ENCODE measurements at regions not wholly inside any gene's neighbourhood (a gene's known extent, or its start where the extent isn't known, plus 50 kb on each side); places are given as distances from the start of the nearest gene placed in this dataset.

DNA sequence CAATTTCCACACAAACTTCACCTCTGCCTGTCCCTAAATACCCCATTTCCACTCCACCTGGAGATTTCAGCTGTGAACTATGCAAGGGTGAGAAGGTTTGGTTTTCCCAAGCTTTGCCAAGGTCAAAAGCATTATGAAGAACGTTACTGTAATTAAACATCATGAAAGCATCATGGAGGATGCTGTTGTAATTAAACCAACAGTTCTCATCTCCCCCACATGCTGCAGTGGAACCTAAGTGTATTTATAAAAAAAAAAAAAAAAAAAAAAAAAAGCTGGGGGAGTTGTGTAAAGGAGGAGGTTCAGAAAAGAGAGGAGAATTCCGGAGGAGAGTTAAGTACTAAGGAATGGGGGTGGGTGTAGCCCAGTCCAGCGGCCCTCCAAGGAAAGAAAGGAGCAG is 474.9 kb upstream of the JARID2 start:
- no peaks in the 10 kb centered on the region; the same call in 1 of the 2 replicates for H3K27me3 Mint-ChIP-seq (ENCODE audit: low read depth)
- H3K27ac Mint-ChIP-seq, result no peak overlapping the region
- peaks cover 16% of the 10 kb centered on the region for H3K9me3 Mint-ChIP-seq

More for the DNA sequence above, 474.9 kb upstream of the JARID2 start:
- ATAC-seq (no peak), DNase-seq (ENCODE audit: low spot score) (no peak)
- TF ChIP-seq NR1H2 (CRISPR knock-in tag; IDR thresholded peaks at IDR 0.05), result no peak
- TF ChIP-seq TCF7 (CRISPR knock-in tag; IDR thresholded peaks at IDR 0.05; ENCODE audit: low read depth), result no peak
- no peak for TF ChIP-seq EMX1 (CRISPR knock-in tag; IDR thresholded peaks at IDR 0.05)
- no peak for TF ChIP-seq PRRX2 (CRISPR knock-in tag; IDR thresholded peaks at IDR 0.05)
- TF ChIP-seq SOX15 (CRISPR knock-in tag; IDR thresholded peaks at IDR 0.05), result no peak
- no peak for TF ChIP-seq NR3C1 (CRISPR knock-in tag; conservative IDR thresholded peaks at IDR 0.05; ENCODE audit: low read depth)
- TF ChIP-seq, protein P1, sequence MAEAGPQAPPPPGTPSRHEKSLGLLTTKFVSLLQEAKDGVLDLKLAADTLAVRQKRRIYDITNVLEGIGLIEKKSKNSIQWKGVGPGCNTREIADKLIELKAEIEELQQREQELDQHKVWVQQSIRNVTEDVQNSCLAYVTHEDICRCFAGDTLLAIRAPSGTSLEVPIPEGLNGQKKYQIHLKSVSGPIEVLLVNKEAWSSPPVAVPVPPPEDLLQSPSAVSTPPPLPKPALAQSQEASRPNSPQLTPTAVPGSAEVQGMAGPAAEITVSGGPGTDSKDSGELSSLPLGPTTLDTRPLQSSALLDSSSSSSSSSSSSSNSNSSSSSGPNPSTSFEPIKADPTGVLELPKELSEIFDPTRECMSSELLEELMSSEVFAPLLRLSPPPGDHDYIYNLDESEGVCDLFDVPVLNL (CRISPR knock-in tag; IDR thresholded peaks at IDR 0.05; ENCODE audit: borderline replicate concordance, low read depth), result no peak
- TF ChIP-seq FOXP1 (CRISPR knock-in tag; IDR thresholded peaks at IDR 0.05; ENCODE audit: borderline replicate concordance), result no peak
- TF ChIP-seq, protein P2, sequence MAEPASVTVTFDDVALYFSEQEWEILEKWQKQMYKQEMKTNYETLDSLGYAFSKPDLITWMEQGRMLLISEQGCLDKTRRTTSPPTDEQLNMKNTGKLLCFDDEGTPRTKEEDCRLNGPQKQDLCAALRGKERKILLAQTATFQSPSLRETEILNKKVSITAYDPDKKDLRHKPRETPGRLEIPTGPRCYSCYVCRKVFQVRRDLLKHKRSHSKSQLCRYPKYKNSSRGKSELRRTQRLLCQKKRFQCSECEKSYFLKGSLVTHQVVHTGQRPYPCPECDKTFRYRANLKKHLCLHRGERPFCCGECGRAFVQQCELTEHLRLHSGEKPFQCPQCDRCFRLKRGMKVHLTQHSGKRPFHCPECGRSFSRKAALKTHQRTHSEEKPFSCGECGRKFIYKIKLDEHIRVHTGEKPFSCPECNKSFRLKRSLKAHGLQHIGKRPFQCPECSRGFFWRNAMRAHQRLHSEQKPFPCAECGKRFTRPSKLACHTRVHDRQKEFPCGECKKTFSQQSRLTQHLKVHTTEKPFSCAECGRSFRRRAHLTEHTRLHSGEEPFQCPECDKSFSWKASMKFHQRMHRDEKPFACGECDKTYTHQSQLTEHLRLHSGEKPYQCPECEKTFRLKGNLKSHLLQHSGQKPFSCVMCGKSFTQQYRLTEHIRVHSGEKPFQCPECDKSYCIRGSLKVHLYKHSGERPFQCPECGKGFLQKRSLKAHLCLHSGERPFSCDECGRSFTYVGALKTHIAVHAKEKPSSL (CRISPR knock-in tag; conservative IDR thresholded peaks at IDR 0.05), result no peak
- TF ChIP-seq, protein P3, sequence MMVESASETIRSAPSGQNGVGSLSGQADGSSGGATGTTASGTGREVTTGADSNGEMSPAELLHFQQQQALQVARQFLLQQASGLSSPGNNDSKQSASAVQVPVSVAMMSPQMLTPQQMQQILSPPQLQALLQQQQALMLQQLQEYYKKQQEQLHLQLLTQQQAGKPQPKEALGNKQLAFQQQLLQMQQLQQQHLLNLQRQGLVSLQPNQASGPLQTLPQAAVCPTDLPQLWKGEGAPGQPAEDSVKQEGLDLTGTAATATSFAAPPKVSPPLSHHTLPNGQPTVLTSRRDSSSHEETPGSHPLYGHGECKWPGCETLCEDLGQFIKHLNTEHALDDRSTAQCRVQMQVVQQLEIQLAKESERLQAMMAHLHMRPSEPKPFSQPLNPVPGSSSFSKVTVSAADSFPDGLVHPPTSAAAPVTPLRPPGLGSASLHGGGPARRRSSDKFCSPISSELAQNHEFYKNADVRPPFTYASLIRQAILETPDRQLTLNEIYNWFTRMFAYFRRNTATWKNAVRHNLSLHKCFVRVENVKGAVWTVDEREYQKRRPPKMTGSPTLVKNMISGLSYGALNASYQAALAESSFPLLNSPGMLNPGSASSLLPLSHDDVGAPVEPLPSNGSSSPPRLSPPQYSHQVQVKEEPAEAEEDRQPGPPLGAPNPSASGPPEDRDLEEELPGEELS (CRISPR knock-in tag; IDR thresholded peaks at IDR 0.05), result no peak
- TF ChIP-seq, protein P4, sequence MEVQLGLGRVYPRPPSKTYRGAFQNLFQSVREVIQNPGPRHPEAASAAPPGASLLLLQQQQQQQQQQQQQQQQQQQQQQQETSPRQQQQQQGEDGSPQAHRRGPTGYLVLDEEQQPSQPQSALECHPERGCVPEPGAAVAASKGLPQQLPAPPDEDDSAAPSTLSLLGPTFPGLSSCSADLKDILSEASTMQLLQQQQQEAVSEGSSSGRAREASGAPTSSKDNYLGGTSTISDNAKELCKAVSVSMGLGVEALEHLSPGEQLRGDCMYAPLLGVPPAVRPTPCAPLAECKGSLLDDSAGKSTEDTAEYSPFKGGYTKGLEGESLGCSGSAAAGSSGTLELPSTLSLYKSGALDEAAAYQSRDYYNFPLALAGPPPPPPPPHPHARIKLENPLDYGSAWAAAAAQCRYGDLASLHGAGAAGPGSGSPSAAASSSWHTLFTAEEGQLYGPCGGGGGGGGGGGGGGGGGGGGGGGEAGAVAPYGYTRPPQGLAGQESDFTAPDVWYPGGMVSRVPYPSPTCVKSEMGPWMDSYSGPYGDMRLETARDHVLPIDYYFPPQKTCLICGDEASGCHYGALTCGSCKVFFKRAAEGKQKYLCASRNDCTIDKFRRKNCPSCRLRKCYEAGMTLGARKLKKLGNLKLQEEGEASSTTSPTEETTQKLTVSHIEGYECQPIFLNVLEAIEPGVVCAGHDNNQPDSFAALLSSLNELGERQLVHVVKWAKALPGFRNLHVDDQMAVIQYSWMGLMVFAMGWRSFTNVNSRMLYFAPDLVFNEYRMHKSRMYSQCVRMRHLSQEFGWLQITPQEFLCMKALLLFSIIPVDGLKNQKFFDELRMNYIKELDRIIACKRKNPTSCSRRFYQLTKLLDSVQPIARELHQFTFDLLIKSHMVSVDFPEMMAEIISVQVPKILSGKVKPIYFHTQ (CRISPR knock-in tag; IDR thresholded peaks at IDR 0.05), result no peak
- TF ChIP-seq TEAD1 (CRISPR knock-in tag; IDR thresholded peaks at IDR 0.05), result no peak
- TF ChIP-seq IRF2 (CRISPR knock-in tag; IDR thresholded peaks at IDR 0.05; ENCODE audit: borderline replicate concordance, low read depth), result no peak
- TF ChIP-seq TP53 (CRISPR knock-in tag; IDR thresholded peaks at IDR 0.05), result no peak
- TF ChIP-seq OVOL2 (CRISPR knock-in tag; IDR thresholded peaks at IDR 0.05; ENCODE audit: borderline replicate concordance), result no peak
- no peak for TF ChIP-seq ZNF396 (CRISPR knock-in tag; IDR thresholded peaks at IDR 0.05; ENCODE audit: borderline replicate concordance)
- TF ChIP-seq, protein P5, sequence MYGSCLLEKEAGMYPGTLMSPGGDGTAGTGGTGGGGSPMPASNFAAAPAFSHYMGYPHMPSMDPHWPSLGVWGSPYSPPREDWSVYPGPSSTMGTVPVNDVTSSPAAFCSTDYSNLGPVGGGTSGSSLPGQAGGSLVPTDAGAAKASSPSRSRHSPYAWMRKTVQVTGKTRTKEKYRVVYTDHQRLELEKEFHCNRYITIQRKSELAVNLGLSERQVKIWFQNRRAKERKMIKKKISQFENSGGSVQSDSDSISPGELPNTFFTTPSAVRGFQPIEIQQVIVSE (CRISPR knock-in tag; IDR thresholded peaks at IDR 0.05; ENCODE audit: borderline replicate concordance), result no peak
- TF ChIP-seq HMGA2 (CRISPR knock-in tag; IDR thresholded peaks at IDR 0.05), result no peak
- TF ChIP-seq SP1 (CRISPR knock-in tag; conservative IDR thresholded peaks at IDR 0.05), result no peak
- TF ChIP-seq, protein P6, sequence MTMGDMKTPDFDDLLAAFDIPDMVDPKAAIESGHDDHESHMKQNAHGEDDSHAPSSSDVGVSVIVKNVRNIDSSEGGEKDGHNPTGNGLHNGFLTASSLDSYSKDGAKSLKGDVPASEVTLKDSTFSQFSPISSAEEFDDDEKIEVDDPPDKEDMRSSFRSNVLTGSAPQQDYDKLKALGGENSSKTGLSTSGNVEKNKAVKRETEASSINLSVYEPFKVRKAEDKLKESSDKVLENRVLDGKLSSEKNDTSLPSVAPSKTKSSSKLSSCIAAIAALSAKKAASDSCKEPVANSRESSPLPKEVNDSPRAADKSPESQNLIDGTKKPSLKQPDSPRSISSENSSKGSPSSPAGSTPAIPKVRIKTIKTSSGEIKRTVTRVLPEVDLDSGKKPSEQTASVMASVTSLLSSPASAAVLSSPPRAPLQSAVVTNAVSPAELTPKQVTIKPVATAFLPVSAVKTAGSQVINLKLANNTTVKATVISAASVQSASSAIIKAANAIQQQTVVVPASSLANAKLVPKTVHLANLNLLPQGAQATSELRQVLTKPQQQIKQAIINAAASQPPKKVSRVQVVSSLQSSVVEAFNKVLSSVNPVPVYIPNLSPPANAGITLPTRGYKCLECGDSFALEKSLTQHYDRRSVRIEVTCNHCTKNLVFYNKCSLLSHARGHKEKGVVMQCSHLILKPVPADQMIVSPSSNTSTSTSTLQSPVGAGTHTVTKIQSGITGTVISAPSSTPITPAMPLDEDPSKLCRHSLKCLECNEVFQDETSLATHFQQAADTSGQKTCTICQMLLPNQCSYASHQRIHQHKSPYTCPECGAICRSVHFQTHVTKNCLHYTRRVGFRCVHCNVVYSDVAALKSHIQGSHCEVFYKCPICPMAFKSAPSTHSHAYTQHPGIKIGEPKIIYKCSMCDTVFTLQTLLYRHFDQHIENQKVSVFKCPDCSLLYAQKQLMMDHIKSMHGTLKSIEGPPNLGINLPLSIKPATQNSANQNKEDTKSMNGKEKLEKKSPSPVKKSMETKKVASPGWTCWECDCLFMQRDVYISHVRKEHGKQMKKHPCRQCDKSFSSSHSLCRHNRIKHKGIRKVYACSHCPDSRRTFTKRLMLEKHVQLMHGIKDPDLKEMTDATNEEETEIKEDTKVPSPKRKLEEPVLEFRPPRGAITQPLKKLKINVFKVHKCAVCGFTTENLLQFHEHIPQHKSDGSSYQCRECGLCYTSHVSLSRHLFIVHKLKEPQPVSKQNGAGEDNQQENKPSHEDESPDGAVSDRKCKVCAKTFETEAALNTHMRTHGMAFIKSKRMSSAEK (CRISPR knock-in tag; IDR thresholded peaks at IDR 0.05; ENCODE audit: borderline replicate concordance), result no peak
- ChIA-PET CTCF (no interaction called here), POLR2A (interaction anchor here (0.6 to 0.7 kb wide), 2 partner anchors 138 to 774 kb away, joined by 3 to 8 read pairs; no protein-coding TSS in a partner anchor)
- H3K4me1 Mint-ChIP-seq, result peaks cover 36% of the 10 kb centered on the region
- H3K36me3 Mint-ChIP-seq, result peaks cover 10% of the 10 kb centered on the region
- no peak overlapping the region for H3K4me3 Mint-ChIP-seq
